NB4 (cell line): ENCODE measurements at regions not wholly inside any gene's neighbourhood (a gene's known extent, or its start where the extent isn't known, plus 50 kb on each side); places are given as distances from the start of the nearest gene placed in this dataset.
"Not testable (repeated sequence)": the region's sequence is repeated elsewhere in the genome, so short reads cannot be mapped to it uniquely, and the experiment has no call there.

Source experiments
- DNase-seq: peaks from one replicate; pipeline ENCODE4 v3.0.0; 2010; ENCODE audit warnings: low read depth
- H3K4me3 ChIP-seq: one replicate; pipeline ENCODE4 v1.5.1; 2011; ENCODE audit warnings: mild to moderate bottlenecking, low read depth, low read length, moderate library complexity
- CTCF ChIP-seq: IDR thresholded peaks from one replicate; pipeline ENCODE4 v1.5.1; 2012; ENCODE audit warnings: low read depth, low read length
- MAX ChIP-seq: IDR thresholded peaks from 2 replicates; pipeline ENCODE4 v1.6.1; 2011; ENCODE audit warnings: low read depth, low read length
- MYC ChIP-seq: IDR thresholded peaks from 2 replicates; pipeline ENCODE4 v1.6.1; 2011; ENCODE audit warnings: low read depth, low read length
- POLR2A ChIP-seq: IDR thresholded peaks from 2 replicates; pipeline ENCODE4 v1.6.1; 2011; ENCODE audit warnings: mild to moderate bottlenecking; ENCODE audit not compliant: insufficient read length; ENCODE audit errors: extremely low read depth

- H3K4me3 ChIP-seq = no peak overlapping the region
- no peak for TF ChIP-seq POLR2A
- TF ChIP-seq MYC = no peak
- TF ChIP-seq MAX = no peak
- TF ChIP-seq CTCF = no peak
- no peak for DNase-seq
These were observed 529.6 kb downstream of the RAB38 start for GRCh38 chr11:87645626-87646025.

GRCh38 chr11:87639753-87640364, 535.4 kb downstream of the RAB38 start:
- DNase-seq = no peak
- no peak overlapping the region for H3K4me3 ChIP-seq
- TF ChIP-seq MAX (no peak), MYC (no peak), CTCF (no peak), POLR2A (no peak)

GRCh38 chr11:87635001-87635400, 540.2 kb downstream of the RAB38 start:
- DNase-seq = no peak
- TF ChIP-seq POLR2A (no peak), MYC (no peak), CTCF (no peak), MAX (no peak)
- H3K4me3 ChIP-seq = no peak overlapping the region

- H3K4me3 ChIP-seq = no peak overlapping the region
- no peak for DNase-seq
- TF ChIP-seq MAX (no peak), MYC (no peak), POLR2A (no peak), CTCF (no peak)
These were observed 540.9 kb downstream of the RAB38 start for GRCh38 chr11:87634331-87634730.

GRCh38 chr11:87628957-87629356, 546.3 kb downstream of the RAB38 start:
- DNase-seq = no peak
- no peak overlapping the region for H3K4me3 ChIP-seq
- TF ChIP-seq MAX = no peak
- TF ChIP-seq MYC = no peak
- TF ChIP-seq CTCF = no peak
- TF ChIP-seq POLR2A = no peak

- TF ChIP-seq CTCF (no peak), MYC (no peak), POLR2A (no peak), MAX (no peak)
- no peak overlapping the region for H3K4me3 ChIP-seq
- no peak for DNase-seq
These were observed 547.1 kb downstream of the RAB38 start for GRCh38 chr11:87628026-87628580.

GRCh38 chr11:87623531-87624365, 551.5 kb downstream of the RAB38 start:
- not testable (repeated sequence) for H3K4me3 ChIP-seq, DNase-seq
